ENCODE measurements at regions not wholly inside any gene's neighbourhood (a gene's known extent, or its start where the extent isn't known, plus 50 kb on each side); places are given as distances from the start of the nearest gene placed in this dataset.

DNA sequence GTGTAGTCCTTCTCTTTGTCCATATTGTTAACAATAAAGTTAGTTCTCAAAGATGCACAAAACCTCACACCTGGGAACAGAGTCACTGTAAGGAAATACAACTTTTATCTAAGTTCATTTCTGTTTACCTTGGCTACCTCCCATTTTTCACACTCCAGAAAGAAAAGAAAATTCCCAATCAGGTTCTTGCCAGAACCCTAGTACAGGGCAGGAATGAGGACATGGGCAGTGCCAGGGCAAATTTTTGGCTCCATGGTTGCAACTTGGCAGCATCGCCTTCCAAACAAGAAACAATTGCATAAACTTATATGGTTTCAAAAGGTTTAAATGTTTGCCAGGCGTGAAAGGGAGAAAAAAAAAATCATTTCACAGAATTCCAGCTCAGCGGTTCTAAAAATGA, 296.3 kb upstream of the PRKD1 start:
- no peaks in the 10 kb centered on the region for H3K9me3 Mint-ChIP-seq
- Histone ChIP-seq H3K36me3 (ENCODE audit: insufficient read depth) (no peaks in the 10 kb centered on the region), H3K27ac (ENCODE audit: low read depth) (no peak overlapping the region), H2AFZ (no peak overlapping the region), H3K9me2 (ENCODE audit: insufficient read depth) (no peaks in the 10 kb centered on the region), H3F3A (replicated peaks; ENCODE audit: low read depth) (no peaks in the 10 kb centered on the region), H3K4me3 (no peak overlapping the region), H4K20me1 (replicated peaks; ENCODE audit: insufficient read depth) (no peaks in the 10 kb centered on the region), H3K27me3 (ENCODE audit: insufficient read depth) (no peaks in the 10 kb centered on the region), H3K4me1 (ENCODE audit: insufficient read depth) (no peaks in the 10 kb centered on the region), H3K79me2 (replicated peaks; ENCODE audit: insufficient read depth) (no peaks in the 10 kb centered on the region), H3K4me2 (no peak overlapping the region)
- DNase-seq (ENCODE audit: low spot score), result no peak
- no peak overlapping the region for H3K4me3 Mint-ChIP-seq
- TF ChIP-seq ZNF331 (CRISPR knock-in tag; IDR thresholded peaks at IDR 0.05; ENCODE audit: low read depth), result no peak
- TF ChIP-seq, protein P1, sequence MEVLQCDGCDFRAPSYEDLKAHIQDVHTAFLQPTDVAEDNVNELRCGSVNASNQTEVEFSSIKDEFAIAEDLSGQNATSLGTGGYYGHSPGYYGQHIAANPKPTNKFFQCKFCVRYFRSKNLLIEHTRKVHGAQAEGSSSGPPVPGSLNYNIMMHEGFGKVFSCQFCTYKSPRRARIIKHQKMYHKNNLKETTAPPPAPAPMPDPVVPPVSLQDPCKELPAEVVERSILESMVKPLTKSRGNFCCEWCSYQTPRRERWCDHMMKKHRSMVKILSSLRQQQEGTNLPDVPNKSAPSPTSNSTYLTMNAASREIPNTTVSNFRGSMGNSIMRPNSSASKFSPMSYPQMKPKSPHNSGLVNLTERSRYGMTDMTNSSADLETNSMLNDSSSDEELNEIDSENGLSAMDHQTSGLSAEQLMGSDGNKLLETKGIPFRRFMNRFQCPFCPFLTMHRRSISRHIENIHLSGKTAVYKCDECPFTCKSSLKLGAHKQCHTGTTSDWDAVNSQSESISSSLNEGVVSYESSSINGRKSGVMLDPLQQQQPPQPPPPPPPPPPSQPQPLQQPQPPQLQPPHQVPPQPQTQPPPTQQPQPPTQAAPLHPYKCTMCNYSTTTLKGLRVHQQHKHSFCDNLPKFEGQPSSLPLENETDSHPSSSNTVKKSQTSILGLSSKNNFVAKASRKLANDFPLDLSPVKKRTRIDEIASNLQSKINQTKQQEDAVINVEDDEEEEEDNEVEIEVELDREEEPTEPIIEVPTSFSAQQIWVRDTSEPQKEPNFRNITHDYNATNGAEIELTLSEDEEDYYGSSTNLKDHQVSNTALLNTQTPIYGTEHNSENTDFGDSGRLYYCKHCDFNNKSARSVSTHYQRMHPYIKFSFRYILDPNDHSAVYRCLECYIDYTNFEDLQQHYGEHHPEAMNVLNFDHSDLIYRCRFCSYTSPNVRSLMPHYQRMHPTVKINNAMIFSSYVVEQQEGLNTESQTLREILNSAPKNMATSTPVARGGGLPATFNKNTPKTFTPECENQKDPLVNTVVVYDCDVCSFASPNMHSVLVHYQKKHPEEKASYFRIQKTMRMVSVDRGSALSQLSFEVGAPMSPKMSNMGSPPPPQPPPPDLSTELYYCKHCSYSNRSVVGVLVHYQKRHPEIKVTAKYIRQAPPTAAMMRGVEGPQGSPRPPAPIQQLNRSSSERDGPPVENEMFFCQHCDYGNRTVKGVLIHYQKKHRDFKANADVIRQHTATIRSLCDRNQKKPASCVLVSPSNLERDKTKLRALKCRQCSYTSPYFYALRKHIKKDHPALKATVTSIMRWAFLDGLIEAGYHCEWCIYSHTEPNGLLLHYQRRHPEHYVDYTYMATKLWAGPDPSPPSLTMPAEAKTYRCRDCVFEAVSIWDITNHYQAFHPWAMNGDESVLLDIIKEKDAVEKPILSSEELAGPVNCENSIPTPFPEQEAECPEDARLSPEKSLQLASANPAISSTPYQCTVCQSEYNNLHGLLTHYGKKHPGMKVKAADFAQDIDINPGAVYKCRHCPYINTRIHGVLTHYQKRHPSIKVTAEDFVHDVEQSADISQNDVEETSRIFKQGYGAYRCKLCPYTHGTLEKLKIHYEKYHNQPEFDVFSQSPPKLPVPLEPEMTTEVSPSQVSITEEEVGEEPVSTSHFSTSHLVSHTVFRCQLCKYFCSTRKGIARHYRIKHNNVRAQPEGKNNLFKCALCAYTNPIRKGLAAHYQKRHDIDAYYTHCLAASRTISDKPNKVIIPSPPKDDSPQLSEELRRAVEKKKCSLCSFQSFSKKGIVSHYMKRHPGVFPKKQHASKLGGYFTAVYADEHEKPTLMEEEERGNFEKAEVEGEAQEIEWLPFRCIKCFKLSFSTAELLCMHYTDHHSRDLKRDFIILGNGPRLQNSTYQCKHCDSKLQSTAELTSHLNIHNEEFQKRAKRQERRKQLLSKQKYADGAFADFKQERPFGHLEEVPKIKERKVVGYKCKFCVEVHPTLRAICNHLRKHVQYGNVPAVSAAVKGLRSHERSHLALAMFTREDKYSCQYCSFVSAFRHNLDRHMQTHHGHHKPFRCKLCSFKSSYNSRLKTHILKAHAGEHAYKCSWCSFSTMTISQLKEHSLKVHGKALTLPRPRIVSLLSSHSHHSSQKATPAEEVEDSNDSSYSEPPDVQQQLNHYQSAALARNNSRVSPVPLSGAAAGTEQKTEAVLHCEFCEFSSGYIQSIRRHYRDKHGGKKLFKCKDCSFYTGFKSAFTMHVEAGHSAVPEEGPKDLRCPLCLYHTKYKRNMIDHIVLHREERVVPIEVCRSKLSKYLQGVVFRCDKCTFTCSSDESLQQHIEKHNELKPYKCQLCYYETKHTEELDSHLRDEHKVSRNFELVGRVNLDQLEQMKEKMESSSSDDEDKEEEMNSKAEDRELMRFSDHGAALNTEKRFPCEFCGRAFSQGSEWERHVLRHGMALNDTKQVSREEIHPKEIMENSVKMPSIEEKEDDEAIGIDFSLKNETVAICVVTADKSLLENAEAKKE (CRISPR knock-in tag; IDR thresholded peaks at IDR 0.05), result no peak
- TF ChIP-seq NANOG (IDR thresholded peaks at IDR 0.05; ENCODE audit: borderline replicate concordance), result no peak
- TF ChIP-seq EZH2 (IDR thresholded peaks at IDR 0.05; ENCODE audit: low read depth, unreplicated experiment), result no peak
- TF ChIP-seq, protein P2, sequence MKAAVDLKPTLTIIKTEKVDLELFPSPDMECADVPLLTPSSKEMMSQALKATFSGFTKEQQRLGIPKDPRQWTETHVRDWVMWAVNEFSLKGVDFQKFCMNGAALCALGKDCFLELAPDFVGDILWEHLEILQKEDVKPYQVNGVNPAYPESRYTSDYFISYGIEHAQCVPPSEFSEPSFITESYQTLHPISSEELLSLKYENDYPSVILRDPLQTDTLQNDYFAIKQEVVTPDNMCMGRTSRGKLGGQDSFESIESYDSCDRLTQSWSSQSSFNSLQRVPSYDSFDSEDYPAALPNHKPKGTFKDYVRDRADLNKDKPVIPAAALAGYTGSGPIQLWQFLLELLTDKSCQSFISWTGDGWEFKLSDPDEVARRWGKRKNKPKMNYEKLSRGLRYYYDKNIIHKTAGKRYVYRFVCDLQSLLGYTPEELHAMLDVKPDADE (IDR thresholded peaks at IDR 0.05), result no peak
- no peak for TF ChIP-seq POLR2AphosphoS5 (IDR thresholded peaks at IDR 0.05; ENCODE audit: low read depth)
- TF ChIP-seq, protein P3, sequence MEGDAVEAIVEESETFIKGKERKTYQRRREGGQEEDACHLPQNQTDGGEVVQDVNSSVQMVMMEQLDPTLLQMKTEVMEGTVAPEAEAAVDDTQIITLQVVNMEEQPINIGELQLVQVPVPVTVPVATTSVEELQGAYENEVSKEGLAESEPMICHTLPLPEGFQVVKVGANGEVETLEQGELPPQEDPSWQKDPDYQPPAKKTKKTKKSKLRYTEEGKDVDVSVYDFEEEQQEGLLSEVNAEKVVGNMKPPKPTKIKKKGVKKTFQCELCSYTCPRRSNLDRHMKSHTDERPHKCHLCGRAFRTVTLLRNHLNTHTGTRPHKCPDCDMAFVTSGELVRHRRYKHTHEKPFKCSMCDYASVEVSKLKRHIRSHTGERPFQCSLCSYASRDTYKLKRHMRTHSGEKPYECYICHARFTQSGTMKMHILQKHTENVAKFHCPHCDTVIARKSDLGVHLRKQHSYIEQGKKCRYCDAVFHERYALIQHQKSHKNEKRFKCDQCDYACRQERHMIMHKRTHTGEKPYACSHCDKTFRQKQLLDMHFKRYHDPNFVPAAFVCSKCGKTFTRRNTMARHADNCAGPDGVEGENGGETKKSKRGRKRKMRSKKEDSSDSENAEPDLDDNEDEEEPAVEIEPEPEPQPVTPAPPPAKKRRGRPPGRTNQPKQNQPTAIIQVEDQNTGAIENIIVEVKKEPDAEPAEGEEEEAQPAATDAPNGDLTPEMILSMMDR (conservative IDR thresholded peaks at IDR 0.05; ENCODE audit: low read depth in 2 of 2), result no peak
- no peak for TF ChIP-seq STAT1 (IDR thresholded peaks at IDR 0.05; ENCODE audit: unreplicated experiment)
- TF ChIP-seq ZNF114 (CRISPR knock-in tag; IDR thresholded peaks at IDR 0.05), result no peak
- no peak for TF ChIP-seq CREB1 (CRISPR knock-in tag; IDR thresholded peaks at IDR 0.05; ENCODE audit: low read depth)
- TF ChIP-seq EZH2phosphoT487 (IDR thresholded peaks at IDR 0.05; ENCODE audit: unreplicated experiment), result no peak
- no peaks in the 10 kb centered on the region for H3K36me3 Mint-ChIP-seq (ENCODE audit: low read depth)
- H3K27ac Mint-ChIP-seq, result no peak overlapping the region
- no peaks in the 10 kb centered on the region for H3K4me1 Mint-ChIP-seq
- no peaks in the 10 kb centered on the region for H3K27me3 Mint-ChIP-seq (ENCODE audit: insufficient read depth, low read depth, poor library complexity)
- no peak for ATAC-seq

Measured in GM23338 (cell line).